ENCODE measurements at regions not wholly inside any gene's neighbourhood (a gene's known extent, or its start where the extent isn't known, plus 50 kb on each side); places are given as distances from the start of the nearest gene placed in this dataset.

DNA sequence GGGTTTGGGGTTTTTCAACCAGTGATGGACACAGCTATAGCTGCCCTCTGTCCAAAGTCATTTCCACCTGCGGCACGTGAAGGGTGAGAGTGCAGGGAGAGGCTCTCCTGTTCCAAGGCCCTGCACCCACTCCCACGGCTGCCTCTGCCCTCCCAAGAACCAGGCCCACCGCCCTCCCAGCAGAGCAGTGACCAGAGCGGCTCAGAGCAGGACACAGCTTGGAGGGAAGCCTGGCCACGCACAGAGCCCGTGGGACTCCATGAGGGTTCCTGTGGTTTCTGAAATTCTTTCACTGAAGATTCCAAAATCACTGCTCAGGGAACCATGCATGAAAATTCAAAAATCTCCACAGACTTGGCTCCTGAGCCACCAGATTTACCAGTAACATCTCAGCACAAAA lies 67.3 kb upstream of the SALL3 start:
- Histone ChIP-seq H3K27ac (ENCODE audit: low read length) (no peak overlapping the region), H3K27me3 (ENCODE audit: insufficient read depth, low read depth, low read length) (no peaks in the 10 kb centered on the region), H3F3A (ENCODE audit: insufficient read depth, low read length, poor library complexity, severe bottlenecking) (no peaks in the 10 kb centered on the region), H4K20me1 (ENCODE audit: insufficient read depth) (no peaks in the 10 kb centered on the region), H3K4me2 (ENCODE audit: low read length) (no peak overlapping the region), H3K79me2 (replicated peaks; ENCODE audit: insufficient read depth, low read length) (no peaks in the 10 kb centered on the region), H3K9ac (ENCODE audit: low read length) (no peak overlapping the region), H3K4me3 (ENCODE audit: low read length) (no peak overlapping the region), H2AFZ (ENCODE audit: low read depth, low read length) (no peak overlapping the region), H3K9me3 (ENCODE audit: low read length) (no peaks in the 10 kb centered on the region), H3K9me2 (ENCODE audit: insufficient read depth, low read length) (no peaks in the 10 kb centered on the region), H3K36me3 (ENCODE audit: insufficient read depth, low read length) (no peaks in the 10 kb centered on the region)
- TF ChIP-seq TAF1 (IDR thresholded peaks at IDR 0.05; ENCODE audit: low read depth) (no peak), POLR2AphosphoS5 (IDR thresholded peaks at IDR 0.05) (no peak), SMC3 (conservative IDR thresholded peaks at IDR 0.05; ENCODE audit: poor library complexity) (no peak), EP300 (conservative IDR thresholded peaks at IDR 0.05; ENCODE audit: poor library complexity, severe bottlenecking) (no peak), EZH2 (IDR thresholded peaks at IDR 0.05; ENCODE audit: borderline replicate concordance, insufficient read depth, low read length, poor library complexity, severe bottlenecking) (no peak), RAD21 (conservative IDR thresholded peaks at IDR 0.05) (no peak), MXI1 (conservative IDR thresholded peaks at IDR 0.05; ENCODE audit: poor library complexity, severe bottlenecking) (no peak)
- TF ChIP-seq, protein P1, sequence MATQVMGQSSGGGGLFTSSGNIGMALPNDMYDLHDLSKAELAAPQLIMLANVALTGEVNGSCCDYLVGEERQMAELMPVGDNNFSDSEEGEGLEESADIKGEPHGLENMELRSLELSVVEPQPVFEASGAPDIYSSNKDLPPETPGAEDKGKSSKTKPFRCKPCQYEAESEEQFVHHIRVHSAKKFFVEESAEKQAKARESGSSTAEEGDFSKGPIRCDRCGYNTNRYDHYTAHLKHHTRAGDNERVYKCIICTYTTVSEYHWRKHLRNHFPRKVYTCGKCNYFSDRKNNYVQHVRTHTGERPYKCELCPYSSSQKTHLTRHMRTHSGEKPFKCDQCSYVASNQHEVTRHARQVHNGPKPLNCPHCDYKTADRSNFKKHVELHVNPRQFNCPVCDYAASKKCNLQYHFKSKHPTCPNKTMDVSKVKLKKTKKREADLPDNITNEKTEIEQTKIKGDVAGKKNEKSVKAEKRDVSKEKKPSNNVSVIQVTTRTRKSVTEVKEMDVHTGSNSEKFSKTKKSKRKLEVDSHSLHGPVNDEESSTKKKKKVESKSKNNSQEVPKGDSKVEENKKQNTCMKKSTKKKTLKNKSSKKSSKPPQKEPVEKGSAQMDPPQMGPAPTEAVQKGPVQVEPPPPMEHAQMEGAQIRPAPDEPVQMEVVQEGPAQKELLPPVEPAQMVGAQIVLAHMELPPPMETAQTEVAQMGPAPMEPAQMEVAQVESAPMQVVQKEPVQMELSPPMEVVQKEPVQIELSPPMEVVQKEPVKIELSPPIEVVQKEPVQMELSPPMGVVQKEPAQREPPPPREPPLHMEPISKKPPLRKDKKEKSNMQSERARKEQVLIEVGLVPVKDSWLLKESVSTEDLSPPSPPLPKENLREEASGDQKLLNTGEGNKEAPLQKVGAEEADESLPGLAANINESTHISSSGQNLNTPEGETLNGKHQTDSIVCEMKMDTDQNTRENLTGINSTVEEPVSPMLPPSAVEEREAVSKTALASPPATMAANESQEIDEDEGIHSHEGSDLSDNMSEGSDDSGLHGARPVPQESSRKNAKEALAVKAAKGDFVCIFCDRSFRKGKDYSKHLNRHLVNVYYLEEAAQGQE (IDR thresholded peaks at IDR 0.05; ENCODE audit: borderline replicate concordance) = no peak
- TF ChIP-seq, protein P2, sequence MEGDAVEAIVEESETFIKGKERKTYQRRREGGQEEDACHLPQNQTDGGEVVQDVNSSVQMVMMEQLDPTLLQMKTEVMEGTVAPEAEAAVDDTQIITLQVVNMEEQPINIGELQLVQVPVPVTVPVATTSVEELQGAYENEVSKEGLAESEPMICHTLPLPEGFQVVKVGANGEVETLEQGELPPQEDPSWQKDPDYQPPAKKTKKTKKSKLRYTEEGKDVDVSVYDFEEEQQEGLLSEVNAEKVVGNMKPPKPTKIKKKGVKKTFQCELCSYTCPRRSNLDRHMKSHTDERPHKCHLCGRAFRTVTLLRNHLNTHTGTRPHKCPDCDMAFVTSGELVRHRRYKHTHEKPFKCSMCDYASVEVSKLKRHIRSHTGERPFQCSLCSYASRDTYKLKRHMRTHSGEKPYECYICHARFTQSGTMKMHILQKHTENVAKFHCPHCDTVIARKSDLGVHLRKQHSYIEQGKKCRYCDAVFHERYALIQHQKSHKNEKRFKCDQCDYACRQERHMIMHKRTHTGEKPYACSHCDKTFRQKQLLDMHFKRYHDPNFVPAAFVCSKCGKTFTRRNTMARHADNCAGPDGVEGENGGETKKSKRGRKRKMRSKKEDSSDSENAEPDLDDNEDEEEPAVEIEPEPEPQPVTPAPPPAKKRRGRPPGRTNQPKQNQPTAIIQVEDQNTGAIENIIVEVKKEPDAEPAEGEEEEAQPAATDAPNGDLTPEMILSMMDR (IDR thresholded peaks at IDR 0.05; ENCODE audit: poor library complexity, severe bottlenecking) = no peak

DNA sequence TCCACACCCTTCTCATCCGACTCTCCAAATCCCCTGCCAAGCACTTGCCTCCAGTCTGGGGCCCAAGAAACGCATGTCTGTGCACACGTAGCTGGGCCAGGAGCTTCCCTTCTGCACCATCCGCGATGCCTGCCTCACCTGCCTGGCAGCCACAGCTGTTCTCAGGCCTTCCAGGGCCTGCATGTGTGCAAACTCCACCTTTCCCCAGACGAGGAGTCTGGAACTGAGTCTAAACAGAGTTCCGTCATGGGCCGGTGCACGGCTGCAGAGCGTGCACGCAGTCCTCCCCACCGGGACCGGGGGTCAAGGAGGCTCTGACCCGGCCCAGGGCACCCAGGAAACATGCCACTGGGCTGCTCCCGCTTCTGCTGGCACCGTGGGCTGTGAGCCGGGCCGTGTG lies 66.8 kb upstream of the SALL3 start:
- Histone ChIP-seq H3K9me3 (ENCODE audit: low read length) (no peaks in the 10 kb centered on the region), H3K79me2 (replicated peaks; ENCODE audit: insufficient read depth, low read length) (no peaks in the 10 kb centered on the region), H3K9me2 (ENCODE audit: insufficient read depth, low read length) (no peaks in the 10 kb centered on the region), H3K27me3 (ENCODE audit: insufficient read depth, low read depth, low read length) (no peaks in the 10 kb centered on the region), H3K4me3 (ENCODE audit: low read length) (no peak overlapping the region), H3K4me2 (ENCODE audit: low read length) (no peak overlapping the region), H2AFZ (ENCODE audit: low read depth, low read length) (no peak overlapping the region), H3F3A (ENCODE audit: insufficient read depth, low read length, poor library complexity, severe bottlenecking) (no peaks in the 10 kb centered on the region), H3K9ac (ENCODE audit: low read length) (no peak overlapping the region), H4K20me1 (ENCODE audit: insufficient read depth) (no peaks in the 10 kb centered on the region), H3K36me3 (ENCODE audit: insufficient read depth, low read length) (no peaks in the 10 kb centered on the region), H3K27ac (ENCODE audit: low read length) (no peak overlapping the region)
- TF ChIP-seq POLR2AphosphoS5 (IDR thresholded peaks at IDR 0.05) (no peak), SMC3 (conservative IDR thresholded peaks at IDR 0.05; ENCODE audit: poor library complexity) (no peak), TAF1 (IDR thresholded peaks at IDR 0.05; ENCODE audit: low read depth) (no peak), EP300 (conservative IDR thresholded peaks at IDR 0.05; ENCODE audit: poor library complexity, severe bottlenecking) (no peak), RAD21 (conservative IDR thresholded peaks at IDR 0.05) (no peak), MXI1 (conservative IDR thresholded peaks at IDR 0.05; ENCODE audit: poor library complexity, severe bottlenecking) (no peak), EZH2 (IDR thresholded peaks at IDR 0.05; ENCODE audit: borderline replicate concordance, insufficient read depth, low read length, poor library complexity, severe bottlenecking) (no peak)
- TF ChIP-seq, protein P1 (IDR thresholded peaks at IDR 0.05; ENCODE audit: borderline replicate concordance) = no peak
- TF ChIP-seq, protein P2 (IDR thresholded peaks at IDR 0.05; ENCODE audit: poor library complexity, severe bottlenecking) = no peak
